ENCODE measurements at regions not wholly inside any gene's neighbourhood (a gene's known extent, or its start where the extent isn't known, plus 50 kb on each side); places are given as distances from the start of the nearest gene placed in this dataset.

DNA sequence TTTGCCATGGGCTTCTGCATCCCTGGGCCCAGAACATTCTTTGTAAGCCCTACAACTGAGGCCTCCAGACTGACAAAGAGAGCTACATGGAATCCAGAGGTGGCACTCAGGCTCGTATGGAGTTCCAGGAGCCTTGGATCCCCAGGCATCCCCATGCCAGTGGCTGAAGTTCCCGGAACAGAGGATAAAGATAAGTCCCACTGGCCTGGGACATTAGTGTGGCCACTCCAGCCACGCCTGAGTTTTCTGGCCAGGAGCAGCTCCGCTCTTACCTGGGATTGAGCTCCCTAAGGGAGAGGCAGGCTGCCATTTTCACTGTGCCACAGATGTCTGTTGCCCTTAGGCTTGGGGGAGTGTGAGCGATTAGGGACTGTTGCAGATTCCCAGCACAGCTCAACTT is 656.3 kb upstream of the FAM174A start:
- H3K27me3 Mint-ChIP-seq (ENCODE audit: low read depth in 2 of 2) = no peaks in the 10 kb centered on the region
- peaks cover 14 to 19% of the 10 kb centered on the region in 2 donors for H3K9me3 Mint-ChIP-seq
- Histone ChIP-seq H3K27me3 (ENCODE audit: control insufficient read depth, insufficient read depth, low read length) (no peaks in the 10 kb centered on the region), H3K4me3 (ENCODE audit: low read length) (no peak overlapping the region), H3K27ac (ENCODE audit: low read length) (no peak overlapping the region), H3K4me1 (ENCODE audit: control insufficient read depth, insufficient read depth, low read length) (no peaks in the 10 kb centered on the region), H3K9me3 (ENCODE audit: control insufficient read depth, insufficient read depth, low read length) (peaks cover 8% of the 10 kb centered on the region), H3K36me3 (ENCODE audit: control insufficient read depth, insufficient read depth, low read length) (no peaks in the 10 kb centered on the region)
- no peaks in the 10 kb centered on the region for H3K36me3 Mint-ChIP-seq
- intact Hi-C loops (cut with micrococcal nuclease) = no loop called here
- 80% methylated on average over 5 of the region's 5 CpGs for WGBS (ENCODE audit: insufficient coverage)
- no peak for DNase-seq
- no peaks in the 10 kb centered on the region for H3K4me1 Mint-ChIP-seq
- no peak for TF ChIP-seq CTCF (IDR thresholded peaks at IDR 0.05)
- no peak for ATAC-seq
- no peak overlapping the region for H3K4me3 Mint-ChIP-seq
- H3K27ac Mint-ChIP-seq = no peak overlapping the region

GRCh38 chr5:99866740-99867139 is 668.4 kb upstream of the FAM174A start:
- intact Hi-C loops (cut with micrococcal nuclease) = no loop called here

GRCh38 chr5:99865159-99865558 is 670.0 kb upstream of the FAM174A start:
- H3K36me3 Mint-ChIP-seq = no peaks in the 10 kb centered on the region
- ATAC-seq = no peak
- no peak for DNase-seq
- no peak overlapping the region for H3K4me3 ChIP-seq (ENCODE audit: low read length)
- no peaks in the 10 kb centered on the region for H3K36me3 ChIP-seq (ENCODE audit: control insufficient read depth, insufficient read depth, low read length)
- H3K27ac Mint-ChIP-seq = no peak overlapping the region
- intact Hi-C loops (cut with micrococcal nuclease) = no loop called here
- no peaks in the 10 kb centered on the region for H3K27me3 ChIP-seq (ENCODE audit: control insufficient read depth, insufficient read depth, low read length)
- H3K9me3 ChIP-seq (ENCODE audit: control insufficient read depth, insufficient read depth, low read length) = no peaks in the 10 kb centered on the region
- H3K27ac ChIP-seq (ENCODE audit: low read length) = no peak overlapping the region
- H3K27me3 Mint-ChIP-seq (ENCODE audit: low read depth in 2 of 2) = no peaks in the 10 kb centered on the region
- no peak overlapping the region for H3K4me3 Mint-ChIP-seq
- no peak for TF ChIP-seq CTCF (IDR thresholded peaks at IDR 0.05)
- H3K9me3 Mint-ChIP-seq = peaks cover 8 to 13% of the 10 kb centered on the region in 2 donors
- no peaks in the 10 kb centered on the region for H3K4me1 Mint-ChIP-seq
- H3K4me1 ChIP-seq (ENCODE audit: control insufficient read depth, insufficient read depth, low read length) = no peaks in the 10 kb centered on the region

More at GRCh38 chr5:99866740-99867139, 668.4 kb upstream of the FAM174A start:
- H3K4me1 ChIP-seq (ENCODE audit: control insufficient read depth, insufficient read depth, low read length) = no peaks in the 10 kb centered on the region
- Mint-ChIP-seq H3K27me3 (ENCODE audit: low read depth in 2 of 2) (no peaks in the 10 kb centered on the region), H3K27ac (no peak overlapping the region), H3K4me1 (no peaks in the 10 kb centered on the region), H3K4me3 (no peak overlapping the region), H3K9me3 (peaks cover 9 to 15% of the 10 kb centered on the region in 2 donors), H3K36me3 (peaks cover 2% of the 10 kb centered on the region)
- no peaks in the 10 kb centered on the region for H3K27me3 ChIP-seq (ENCODE audit: control insufficient read depth, insufficient read depth, low read length)
- H3K9me3 ChIP-seq (ENCODE audit: control insufficient read depth, insufficient read depth, low read length) = no peaks in the 10 kb centered on the region
- no peak overlapping the region for H3K4me3 ChIP-seq (ENCODE audit: low read length)
- H3K27ac ChIP-seq (ENCODE audit: low read length) = no peak overlapping the region
- WGBS (ENCODE audit: insufficient coverage) = 78% methylated on average over 2 of the region's 2 CpGs
- DNase-seq (no peak), ATAC-seq (no peak)
- no peaks in the 10 kb centered on the region for H3K36me3 ChIP-seq (ENCODE audit: control insufficient read depth, insufficient read depth, low read length)
- no peak for TF ChIP-seq CTCF (IDR thresholded peaks at IDR 0.05)

- DNase-seq (no peak), ATAC-seq (no peak)
- no peak for TF ChIP-seq CTCF (IDR thresholded peaks at IDR 0.05)
- no peaks in the 10 kb centered on the region for H3K27me3 ChIP-seq (ENCODE audit: control insufficient read depth, insufficient read depth, low read length)
- H3K4me3 Mint-ChIP-seq = no peak overlapping the region
- H3K9me3 Mint-ChIP-seq = peaks cover 8 to 16% of the 10 kb centered on the region in 2 donors
- H3K27ac ChIP-seq (ENCODE audit: low read length) = no peak overlapping the region
- no peaks in the 10 kb centered on the region for H3K27me3 Mint-ChIP-seq (ENCODE audit: low read depth in 2 of 2)
- no peaks in the 10 kb centered on the region for H3K4me1 ChIP-seq (ENCODE audit: control insufficient read depth, insufficient read depth, low read length)
- H3K36me3 ChIP-seq (ENCODE audit: control insufficient read depth, insufficient read depth, low read length) = no peaks in the 10 kb centered on the region
- WGBS (ENCODE audit: insufficient coverage) = 96% methylated on average over 4 of the region's 4 CpGs
- H3K36me3 Mint-ChIP-seq = no peaks in the 10 kb centered on the region
- no peaks in the 10 kb centered on the region for H3K4me1 Mint-ChIP-seq
- peaks cover 2% of the 10 kb centered on the region for H3K9me3 ChIP-seq (ENCODE audit: control insufficient read depth, insufficient read depth, low read length)
- intact Hi-C loops (cut with micrococcal nuclease) = no loop called here
- H3K27ac Mint-ChIP-seq = no peak overlapping the region
- H3K4me3 ChIP-seq (ENCODE audit: low read length) = no peak overlapping the region
These were observed 699.4 kb upstream of the FAM174A start for GRCh38 chr5:99835791-99836190.
